Adipose tissue (tissue), 3 donors: ENCODE measurements at regions not wholly inside any gene's neighbourhood (a gene's known extent, or its start where the extent isn't known, plus 50 kb on each side); places are given as distances from the start of the nearest gene placed in this dataset.

ENCODE experiments used
- H3K27ac ChIP-seq: one replicate; pipeline ENCODE4 v1.5.1; 2013; ENCODE audit warnings: low read depth, low read length
- WGBS, 3 donors: extraction: QIAGEN DNeasy Blood & Tissue Kit; methylation state at CpG; one replicate each; pipeline ENCODE4 v1.1.7; 2013; 5-methylcytosine and 5-hydroxymethylcytosine counted together
- donor health status: healthy with polysubstance abuse.
- donor health status: Bipolar disorder and iron deficiency.
- donor health status: healthy.

- H3K27ac ChIP-seq, result no peak overlapping the region
- 65 to 89% (median 87%) methylated on average over 4 of the region's 4 CpGs for WGBS, 3 donors
Observed at GRCh38 chr7:67683628-67684027, 687.0 kb downstream of the TYW1 start.

GRCh38 chr7:67690700-67691099, 694.1 kb downstream of the TYW1 start:
- H3K27ac ChIP-seq, result no peak overlapping the region
- WGBS, 3 donors, result 86 to 97% (median 95%) methylated on average over 1 of the region's 1 CpG

GRCh38 chr7:67692425-67692824, 695.8 kb downstream of the TYW1 start:
- H3K27ac ChIP-seq, result no peak overlapping the region
- WGBS, 3 donors, result 20 to 51% (median 44%) methylated on average over 4 of the region's 4 CpGs

GRCh38 chr7:67696124-67696523, 699.5 kb downstream of the TYW1 start:
- 77 to 85% (median 81%) methylated on average over 5 of the region's 5 CpGs for WGBS, 3 donors
- no peak overlapping the region for H3K27ac ChIP-seq

DNA sequence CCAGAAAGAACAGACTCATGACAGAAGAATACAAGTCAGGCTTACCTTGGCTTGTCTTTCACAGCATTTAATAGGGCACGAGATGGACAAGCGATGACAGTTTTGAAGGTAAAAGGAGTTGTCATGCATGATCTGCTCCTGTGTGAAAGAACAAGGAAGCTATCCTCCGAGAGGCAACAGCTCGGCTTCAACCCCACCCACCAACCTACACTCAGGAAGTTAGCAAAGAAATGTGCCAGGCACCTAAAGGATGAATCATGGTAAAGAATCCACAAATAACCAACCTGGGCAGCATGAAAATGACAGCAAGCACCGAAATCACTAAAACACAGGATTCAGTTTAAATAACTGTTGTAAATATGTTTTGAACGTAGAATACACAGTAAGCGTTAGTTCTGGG, 700.2 kb downstream of the TYW1 start:
- 70 to 74% (median 71%) methylated on average over 7 of the region's 7 CpGs for WGBS, 3 donors
- H3K27ac ChIP-seq, result no peak overlapping the region

DNA sequence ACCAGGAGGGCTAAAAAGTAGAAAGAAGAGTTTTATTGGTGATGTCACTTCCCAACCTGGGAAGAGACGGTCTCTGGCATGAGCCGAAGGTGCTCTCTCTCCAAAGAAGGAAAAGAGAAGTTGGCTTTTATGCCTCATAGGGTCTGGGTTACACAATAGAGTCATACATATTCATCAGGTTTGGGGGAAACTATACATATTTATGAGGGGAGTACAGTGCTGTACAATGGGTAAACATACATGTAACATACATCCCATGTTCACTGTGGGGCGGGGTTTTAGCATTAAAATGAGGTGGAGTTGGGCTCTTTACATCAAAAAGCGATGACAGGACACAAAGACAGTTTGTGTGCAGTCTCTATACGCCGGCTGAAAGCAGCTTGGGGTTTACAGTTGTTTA, 701.7 kb downstream of the TYW1 start:
- 57 to 79% (median 75%) methylated on average over 6 of the region's 6 CpGs for WGBS, 3 donors
- no peak overlapping the region for H3K27ac ChIP-seq

DNA sequence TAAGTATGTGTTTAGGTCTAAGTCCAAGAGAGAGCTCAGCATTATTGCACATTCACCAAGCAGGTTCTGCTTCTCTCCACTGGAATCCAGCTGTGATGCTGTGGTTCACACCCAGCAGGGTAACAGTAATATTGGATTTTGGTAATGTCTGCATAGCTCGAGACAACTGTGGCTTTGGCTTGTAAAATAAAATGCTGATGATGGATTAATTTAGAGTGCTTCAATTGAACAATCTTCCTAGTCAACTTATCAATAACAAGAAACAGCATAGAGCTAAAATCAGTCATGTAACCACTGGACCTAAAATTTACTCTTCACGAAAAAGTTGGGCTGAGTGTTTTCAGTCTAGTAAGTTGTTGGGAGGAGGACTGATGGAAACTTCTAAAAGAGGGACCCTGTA, 709.2 kb downstream of the TYW1 start:
- WGBS, 3 donors, result 55 to 57% (median 55%) methylated on average over 2 of the region's 2 CpGs
- H3K27ac ChIP-seq, result no peak overlapping the region

- 71 to 84% (median 82%) methylated on average over 6 of the region's 6 CpGs for WGBS, 3 donors
- no peak overlapping the region for H3K27ac ChIP-seq
Observed at GRCh38 chr7:67711706-67712105, 715.1 kb downstream of the TYW1 start.

DNA sequence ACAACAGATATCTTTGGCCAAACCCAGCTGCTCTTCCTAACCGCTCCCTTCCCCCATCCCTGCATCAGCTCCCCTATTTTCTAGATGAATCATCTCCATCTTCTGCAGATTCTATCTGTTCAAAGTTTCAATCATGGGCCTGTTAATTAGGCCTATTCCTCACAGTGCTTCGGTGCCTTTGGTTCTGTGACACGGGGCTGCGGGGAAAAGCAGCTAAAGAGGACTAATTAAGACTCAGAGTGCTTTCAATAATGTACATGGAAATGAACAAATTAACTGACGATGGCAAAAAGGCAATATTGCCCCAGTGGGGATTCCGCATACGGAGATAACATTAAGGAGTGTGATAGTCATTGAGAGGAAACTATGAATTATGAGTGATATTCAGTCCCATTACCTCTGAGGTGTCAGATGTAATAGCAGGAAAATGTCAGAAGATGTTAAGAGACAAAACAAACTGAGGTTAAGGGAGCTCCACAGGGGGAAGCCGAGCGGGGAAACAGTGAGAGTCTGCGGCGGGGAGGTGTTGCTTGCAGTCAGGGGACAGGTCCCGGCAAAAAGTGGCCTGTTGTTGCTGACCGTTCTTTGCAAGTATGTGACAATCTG, 716.9 kb downstream of the TYW1 start:
- 73 to 76% (median 74%) methylated on average over 13 of the region's 13 CpGs for WGBS, 3 donors
- no peak overlapping the region for H3K27ac ChIP-seq

DNA sequence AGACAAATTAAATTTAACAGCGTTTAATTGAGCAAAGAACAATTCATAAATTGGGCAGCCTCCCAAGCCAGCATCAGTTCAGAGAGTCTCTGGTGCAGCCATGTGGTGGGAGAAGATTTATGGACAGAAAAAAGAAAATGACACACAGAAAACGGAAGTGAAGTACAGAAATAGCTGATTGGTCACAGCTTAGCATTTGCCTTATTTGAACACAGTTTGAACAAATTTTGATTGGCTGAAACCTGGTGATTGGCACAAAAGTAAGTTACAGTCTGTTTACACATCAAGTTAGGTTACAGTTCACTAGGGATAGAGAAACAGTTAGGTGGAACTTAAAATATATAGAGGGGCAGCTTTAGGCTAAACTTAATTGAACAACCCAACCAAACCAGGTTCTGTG, 720.1 kb downstream of the TYW1 start:
- WGBS, 3 donors, result 42 to 49% (median 44%) methylated on average over 2 of the region's 2 CpGs
- H3K27ac ChIP-seq, result no peak overlapping the region

GRCh38 chr7:67723591-67723990, 727.0 kb downstream of the TYW1 start:
- H3K27ac ChIP-seq, result no peak overlapping the region
- WGBS, 3 donors, result 25 to 57% (median 44%) methylated on average over 3 of the region's 3 CpGs

DNA sequence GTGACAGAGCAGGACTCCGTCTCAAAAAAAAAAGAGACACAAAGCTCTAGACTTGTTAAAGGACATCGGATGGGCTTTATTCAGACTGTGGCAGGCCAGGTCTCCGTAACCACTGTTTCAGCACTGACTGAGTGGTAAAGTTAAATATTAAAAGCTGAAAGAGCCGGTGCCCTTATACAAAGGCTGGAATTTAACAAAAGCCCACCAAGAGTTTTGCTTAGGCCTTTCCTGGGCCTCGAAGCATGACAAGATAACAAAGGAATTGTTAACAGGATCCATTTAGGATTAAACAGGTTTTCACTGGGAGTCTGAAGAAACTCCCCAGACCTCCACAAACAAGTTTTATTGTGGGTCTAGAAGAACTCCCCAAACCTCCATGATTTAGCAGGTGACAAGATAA, 727.8 kb downstream of the TYW1 start:
- 56 to 87% (median 85%) methylated on average over 5 of the region's 5 CpGs for WGBS, 3 donors

GRCh38 chr7:67724955-67725354, 728.3 kb downstream of the TYW1 start:
- H3K27ac ChIP-seq, result no peak overlapping the region
- WGBS, 3 donors, result 76 to 84% (median 79%) methylated on average over 2 of the region's 2 CpGs

More for the DNA sequence above, 727.8 kb downstream of the TYW1 start:
- no peak overlapping the region for H3K27ac ChIP-seq

GRCh38 chr7:67725423-67725822, 728.8 kb downstream of the TYW1 start:
- WGBS, 3 donors, result 39 to 59% (median 53%) methylated on average over 3 of the region's 3 CpGs
- no peak overlapping the region for H3K27ac ChIP-seq

DNA sequence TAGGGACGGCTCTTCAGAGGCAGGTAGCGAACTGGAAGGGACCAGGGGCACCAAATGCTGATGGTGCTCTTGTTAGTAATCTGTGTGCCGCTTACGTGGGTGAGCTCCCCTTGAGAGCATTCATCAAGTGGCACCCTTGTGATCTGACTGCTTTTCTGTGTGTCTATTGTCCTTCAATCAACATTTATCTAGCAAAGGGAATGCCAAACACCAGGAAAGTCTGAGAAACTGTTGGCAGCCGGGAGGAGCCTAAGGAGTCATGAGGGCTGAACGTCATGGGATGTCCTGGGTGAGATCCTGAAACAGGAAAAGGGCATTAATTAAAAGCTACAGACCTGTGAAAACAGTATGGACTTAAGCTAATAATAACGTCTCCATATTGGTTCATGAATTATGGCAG, 733.1 kb downstream of the TYW1 start:
- H3K27ac ChIP-seq, result no peak overlapping the region
- WGBS, 3 donors, result 36 to 66% (median 66%) methylated on average over 7 of the region's 7 CpGs

DNA sequence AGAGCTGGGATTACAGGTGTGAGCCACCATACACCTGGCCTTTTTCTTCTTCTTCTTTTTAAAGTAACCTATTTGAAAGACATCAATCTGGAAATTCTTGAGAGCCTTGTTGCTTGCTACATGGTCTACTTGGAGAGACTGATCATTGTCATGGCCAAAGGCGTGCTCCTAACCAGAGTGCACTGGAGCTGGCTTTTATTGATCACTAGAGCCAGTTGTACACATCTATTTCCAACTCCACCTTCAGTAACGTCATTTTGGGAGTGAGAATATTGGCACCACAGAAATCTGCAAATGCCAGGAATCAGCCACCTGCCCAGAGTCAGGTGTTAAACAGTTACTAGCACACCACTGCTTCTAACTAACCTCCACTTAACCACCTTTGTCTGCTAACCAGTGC, 735.1 kb downstream of the TYW1 start:
- no peak overlapping the region for H3K27ac ChIP-seq
- 47 to 87% (median 81%) methylated on average over 2 of the region's 2 CpGs for WGBS, 3 donors

DNA sequence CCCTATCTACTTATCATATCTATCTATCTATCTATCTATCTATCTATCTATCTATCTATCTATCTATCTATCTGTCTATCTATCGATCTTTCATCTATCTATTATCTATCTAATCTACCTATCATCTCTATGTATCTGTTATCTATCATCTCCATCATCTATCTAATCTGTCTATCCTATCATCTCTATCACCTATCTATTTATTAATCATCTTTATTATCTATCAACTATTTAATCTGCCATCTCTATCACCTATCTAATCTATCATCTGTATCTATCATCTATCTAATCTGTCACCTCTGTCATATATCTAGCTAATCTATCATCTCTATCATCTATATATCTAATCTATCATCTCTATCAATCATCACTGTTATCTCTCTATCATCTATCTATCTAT, 736.3 kb downstream of the TYW1 start:
- no peak overlapping the region for H3K27ac ChIP-seq
- 48 to 94% (median 55%) methylated on average over 1 of the region's 1 CpG for WGBS, 3 donors

DNA sequence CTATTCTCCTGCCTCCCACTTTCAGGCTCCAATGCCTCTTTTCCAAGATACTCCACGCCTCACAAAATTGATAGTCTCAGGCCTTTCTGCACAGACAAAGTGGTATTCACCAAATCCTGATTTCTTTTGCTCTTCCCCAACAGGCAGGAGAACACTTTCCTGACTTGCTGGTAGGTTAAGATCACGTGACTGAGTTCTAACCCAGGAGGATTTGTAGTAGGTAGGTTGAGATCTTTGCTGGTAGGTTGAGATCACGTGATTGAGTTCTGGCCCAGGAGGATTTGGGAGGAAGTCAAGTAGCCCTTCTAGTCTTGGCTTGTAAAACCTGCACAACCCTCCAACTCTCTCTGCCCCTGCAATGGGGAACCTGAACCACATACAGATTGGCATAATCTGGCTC, 741.5 kb downstream of the TYW1 start:
- H3K27ac ChIP-seq, result no peak overlapping the region
- WGBS, 3 donors, result 75 to 79% (median 75%) methylated on average over 3 of the region's 3 CpGs

DNA sequence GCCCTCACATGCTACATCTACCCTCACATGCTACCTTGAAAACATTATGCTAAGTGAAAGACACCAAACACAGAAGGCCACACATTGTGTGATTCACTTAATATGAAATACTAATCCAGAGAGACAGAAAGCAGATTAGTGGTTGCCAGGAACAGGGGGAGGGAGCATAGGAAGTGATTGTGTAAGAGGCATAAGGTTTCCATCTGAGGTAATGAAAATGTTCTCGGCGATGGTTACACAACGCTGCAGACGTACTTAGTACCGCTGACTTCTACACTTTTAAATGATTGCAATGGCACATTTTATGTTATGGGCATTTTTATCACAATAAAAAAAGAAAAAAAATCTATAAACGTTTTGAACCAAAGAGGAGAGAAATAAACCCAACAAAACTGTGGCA, 742.3 kb downstream of the TYW1 start:
- WGBS, 3 donors, result 21 to 29% (median 26%) methylated on average over 6 of the region's 6 CpGs
- no peak overlapping the region for H3K27ac ChIP-seq

GRCh38 chr7:67743501-67743900, 746.9 kb downstream of the TYW1 start:
- H3K27ac ChIP-seq, result no peak overlapping the region
- 85 to 94% (median 94%) methylated on average over 1 of the region's 1 CpG for WGBS, 3 donors

DNA sequence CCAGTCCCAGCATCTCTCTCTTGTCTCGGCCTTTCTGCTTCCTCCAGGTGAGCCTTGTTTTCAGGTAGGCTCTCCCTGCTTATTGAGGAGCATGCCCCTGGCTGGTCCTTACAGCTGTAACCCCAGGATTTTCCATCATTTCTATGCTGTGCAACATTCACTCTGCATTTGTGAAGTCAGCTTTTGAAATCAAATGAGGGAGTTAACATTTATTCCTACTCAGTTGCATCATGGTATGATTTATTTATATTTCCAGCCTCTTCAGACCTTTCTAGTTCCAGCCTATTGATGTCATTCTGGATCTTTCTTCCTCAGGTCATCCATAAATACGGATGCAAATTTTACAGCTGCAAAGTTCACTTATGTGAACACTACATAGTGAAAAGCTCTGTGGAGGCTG, 755.6 kb downstream of the TYW1 start:
- 65 to 80% (median 75%) methylated on average over 2 of the region's 2 CpGs for WGBS, 3 donors
- no peak overlapping the region for H3K27ac ChIP-seq
